ENCODE measurements at regions not wholly inside any gene's neighbourhood (a gene's known extent, or its start where the extent isn't known, plus 50 kb on each side); places are given as distances from the start of the nearest gene placed in this dataset.

DNA sequence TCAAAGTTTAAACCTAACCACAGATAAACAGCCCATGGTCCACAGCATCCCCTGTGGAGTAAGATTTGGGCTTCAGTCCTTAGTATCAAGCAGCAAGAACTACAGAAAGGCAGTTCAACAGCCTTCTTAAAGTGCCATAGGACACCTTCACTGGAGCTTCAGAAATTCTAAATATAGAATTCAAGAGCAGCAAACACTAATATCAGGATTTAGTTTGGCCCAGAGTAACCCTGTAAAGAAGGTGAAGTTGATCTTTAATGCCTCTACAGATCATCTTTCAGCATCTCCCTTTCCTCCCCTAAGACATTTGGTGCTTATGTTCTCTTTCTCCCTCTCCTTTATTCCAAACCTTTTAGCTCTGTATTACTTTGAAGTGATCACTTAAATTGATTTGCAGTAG lies 59.5 kb upstream of the ARHGAP5 start:
- no peak overlapping the region for H3K4me3 ChIP-seq (ENCODE audit: insufficient read depth, low read length, poor library complexity, severe bottlenecking)
- no peaks in the 10 kb centered on the region for H3K36me3 ChIP-seq (ENCODE audit: low read length)
- no peaks in the 10 kb centered on the region for H3K27me3 ChIP-seq (ENCODE audit: low read length)
- no peaks in the 10 kb centered on the region for H3F3A ChIP-seq (ENCODE audit: insufficient read depth)
- no peak overlapping the region for H3K27ac ChIP-seq (ENCODE audit: low read depth, low read length)
- no peak overlapping the region for H2AFZ ChIP-seq (ENCODE audit: low read depth, low read length, severe bottlenecking)
- no peaks in the 10 kb centered on the region for H4K20me1 ChIP-seq (ENCODE audit: low read depth, low read length)
- no peak overlapping the region for H3K9ac ChIP-seq (ENCODE audit: low read length)
- H3K9me2 ChIP-seq (replicated peaks; ENCODE audit: insufficient read depth, low read length) = no peaks in the 10 kb centered on the region
- no peaks in the 10 kb centered on the region for H3K79me2 ChIP-seq (ENCODE audit: insufficient read depth, low read length)
- peaks cover 8% of the 10 kb centered on the region; the same call in 1 of the 2 replicates for H3K9me3 ChIP-seq (ENCODE audit: insufficient read depth, low read length)
- H3K4me2 ChIP-seq (ENCODE audit: low read depth, low read length, poor library complexity, severe bottlenecking) = no peak overlapping the region
- TF ChIP-seq EZH2phosphoT487 (conservative IDR thresholded peaks at IDR 0.05; ENCODE audit: low read length) = no peak
- TF ChIP-seq, protein P1, sequence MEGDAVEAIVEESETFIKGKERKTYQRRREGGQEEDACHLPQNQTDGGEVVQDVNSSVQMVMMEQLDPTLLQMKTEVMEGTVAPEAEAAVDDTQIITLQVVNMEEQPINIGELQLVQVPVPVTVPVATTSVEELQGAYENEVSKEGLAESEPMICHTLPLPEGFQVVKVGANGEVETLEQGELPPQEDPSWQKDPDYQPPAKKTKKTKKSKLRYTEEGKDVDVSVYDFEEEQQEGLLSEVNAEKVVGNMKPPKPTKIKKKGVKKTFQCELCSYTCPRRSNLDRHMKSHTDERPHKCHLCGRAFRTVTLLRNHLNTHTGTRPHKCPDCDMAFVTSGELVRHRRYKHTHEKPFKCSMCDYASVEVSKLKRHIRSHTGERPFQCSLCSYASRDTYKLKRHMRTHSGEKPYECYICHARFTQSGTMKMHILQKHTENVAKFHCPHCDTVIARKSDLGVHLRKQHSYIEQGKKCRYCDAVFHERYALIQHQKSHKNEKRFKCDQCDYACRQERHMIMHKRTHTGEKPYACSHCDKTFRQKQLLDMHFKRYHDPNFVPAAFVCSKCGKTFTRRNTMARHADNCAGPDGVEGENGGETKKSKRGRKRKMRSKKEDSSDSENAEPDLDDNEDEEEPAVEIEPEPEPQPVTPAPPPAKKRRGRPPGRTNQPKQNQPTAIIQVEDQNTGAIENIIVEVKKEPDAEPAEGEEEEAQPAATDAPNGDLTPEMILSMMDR (IDR thresholded peaks at IDR 0.05; ENCODE audit: insufficient read depth, low read length, poor library complexity, severe bottlenecking) = no peak

DNA sequence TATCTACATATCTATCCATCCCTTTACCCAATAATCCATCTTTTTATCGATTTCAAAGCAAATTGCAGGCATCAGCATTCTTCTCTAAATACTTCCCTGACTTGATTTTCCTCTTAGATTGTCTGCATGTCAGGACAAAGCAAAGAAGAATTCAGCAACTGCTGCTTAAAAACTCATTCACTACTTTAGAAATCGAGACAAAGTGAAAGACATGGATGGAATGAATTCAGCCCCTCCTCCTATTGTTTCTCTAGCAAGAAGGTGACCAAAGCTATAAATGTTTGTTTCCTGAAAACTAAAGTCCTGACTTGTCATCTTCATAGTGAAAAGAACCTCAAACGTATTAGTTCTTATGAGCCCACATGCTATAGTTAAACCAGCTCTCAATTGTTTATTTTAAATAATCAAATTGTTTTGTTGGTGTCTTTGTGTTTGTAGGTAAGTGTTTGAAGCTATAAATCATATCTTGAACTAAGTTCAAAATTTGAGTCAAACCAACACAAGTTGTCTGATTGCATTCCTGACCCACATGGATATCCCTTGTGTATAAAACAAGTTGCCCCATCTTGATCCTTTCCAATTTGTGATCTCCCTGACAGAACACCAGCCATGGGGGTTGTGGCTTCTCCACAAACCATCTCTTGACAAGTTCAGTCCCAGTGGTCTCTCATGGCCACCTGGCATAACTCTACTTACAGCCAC lies 58.6 kb upstream of the ARHGAP5 start:
- H2AFZ ChIP-seq (ENCODE audit: low read depth, low read length, severe bottlenecking) = no peak overlapping the region

DNA sequence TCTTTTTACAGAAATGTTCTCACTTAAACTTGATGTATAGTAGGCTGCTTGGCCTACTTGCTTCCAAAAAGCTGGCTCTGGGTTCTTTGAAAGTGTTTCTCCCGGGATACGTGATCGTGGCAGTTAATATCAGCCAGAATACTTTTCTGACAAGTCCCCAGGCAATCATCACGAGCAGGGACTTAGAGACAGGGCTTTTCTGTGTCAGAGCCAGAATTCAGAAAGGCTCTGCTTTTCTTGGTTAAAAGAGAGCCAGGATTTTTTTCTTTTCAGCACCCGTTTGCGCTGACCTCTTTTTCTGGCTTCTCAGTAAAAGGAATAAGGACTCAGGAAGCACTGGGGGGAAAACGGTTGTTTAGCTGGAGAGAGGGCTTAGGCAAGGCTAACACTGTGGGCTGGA lies 57.8 kb upstream of the ARHGAP5 start:
- H3K36me3 ChIP-seq (ENCODE audit: low read length) = no peaks in the 10 kb centered on the region
- no peaks in the 10 kb centered on the region for H3K9me2 ChIP-seq (replicated peaks; ENCODE audit: insufficient read depth, low read length)
- H3K27ac ChIP-seq (ENCODE audit: low read depth, low read length) = no peak overlapping the region
- H3K79me2 ChIP-seq (ENCODE audit: insufficient read depth, low read length) = no peaks in the 10 kb centered on the region
- peaks cover 8% of the 10 kb centered on the region; the same call in 1 of the 2 replicates for H3K9me3 ChIP-seq (ENCODE audit: insufficient read depth, low read length)
- no peak overlapping the region for H3K4me3 ChIP-seq (ENCODE audit: insufficient read depth, low read length, poor library complexity, severe bottlenecking)
- H3K9ac ChIP-seq (ENCODE audit: low read length) = no peak overlapping the region
- no peak overlapping the region for H2AFZ ChIP-seq (ENCODE audit: low read depth, low read length, severe bottlenecking)
- H3K27me3 ChIP-seq (ENCODE audit: low read length) = no peaks in the 10 kb centered on the region
- H4K20me1 ChIP-seq (ENCODE audit: low read depth, low read length) = no peaks in the 10 kb centered on the region
- no peak for TF ChIP-seq EZH2phosphoT487 (conservative IDR thresholded peaks at IDR 0.05; ENCODE audit: low read length)
- TF ChIP-seq, protein P1 (IDR thresholded peaks at IDR 0.05; ENCODE audit: insufficient read depth, low read length, poor library complexity, severe bottlenecking) = no peak
- H3K4me2 ChIP-seq (ENCODE audit: low read depth, low read length, poor library complexity, severe bottlenecking) = no peak overlapping the region
- no peaks in the 10 kb centered on the region for H3F3A ChIP-seq (ENCODE audit: insufficient read depth)

More for the DNA sequence above, 58.6 kb upstream of the ARHGAP5 start:
- H3K27me3 ChIP-seq (ENCODE audit: low read length) = no peaks in the 10 kb centered on the region
- no peaks in the 10 kb centered on the region for H3F3A ChIP-seq (ENCODE audit: insufficient read depth)
- no peaks in the 10 kb centered on the region for H4K20me1 ChIP-seq (ENCODE audit: low read depth, low read length)
- H3K9me2 ChIP-seq (replicated peaks; ENCODE audit: insufficient read depth, low read length) = no peaks in the 10 kb centered on the region
- H3K27ac ChIP-seq (ENCODE audit: low read depth, low read length) = no peak overlapping the region
- H3K79me2 ChIP-seq (ENCODE audit: insufficient read depth, low read length) = no peaks in the 10 kb centered on the region
- TF ChIP-seq, protein P1 (IDR thresholded peaks at IDR 0.05; ENCODE audit: insufficient read depth, low read length, poor library complexity, severe bottlenecking) = no peak
- no peak for TF ChIP-seq EZH2phosphoT487 (conservative IDR thresholded peaks at IDR 0.05; ENCODE audit: low read length)
- H3K4me3 ChIP-seq (ENCODE audit: insufficient read depth, low read length, poor library complexity, severe bottlenecking) = no peak overlapping the region
- no peak overlapping the region for H3K9ac ChIP-seq (ENCODE audit: low read length)
- H3K4me2 ChIP-seq (ENCODE audit: low read depth, low read length, poor library complexity, severe bottlenecking) = no peak overlapping the region
- no peaks in the 10 kb centered on the region for H3K36me3 ChIP-seq (ENCODE audit: low read length)
- H3K9me3 ChIP-seq (ENCODE audit: insufficient read depth, low read length) = peaks cover 8% of the 10 kb centered on the region; the same call in 1 of the 2 replicates

Measured in SU-DHL-6 (cell line).